Hepatic stellate cell (primary cell): ENCODE measurements at regions not wholly inside any gene's neighbourhood (a gene's known extent, or its start where the extent isn't known, plus 50 kb on each side); places are given as distances from the start of the nearest gene placed in this dataset.
A peak's percentile ranks its signal among the peaks of the same experiment; 100 is the strongest.

Experiments
- DNase-seq: peaks from one replicate; pipeline ENCODE4 v3.0.0; 2011; ENCODE audit warnings: low spot score

- DNase-seq, result no peak
Observed at GRCh38 chr11:45089676-45090499, 56.6 kb upstream of the PRDM11 start.

GRCh38 chr11:45090607-45091006, 55.8 kb upstream of the PRDM11 start:
- DNase-seq, result no peak

GRCh38 chr11:45091563-45092403, 54.7 kb upstream of the PRDM11 start:
- DNase-seq, result peak; percentile 73

- DNase-seq, result no peak
Observed at GRCh38 chr11:45092404-45092785, 54.0 kb upstream of the PRDM11 start.

- peak; percentile 50 for DNase-seq
Observed at GRCh38 chr11:45092901-45093760, 53.3 kb upstream of the PRDM11 start.

- DNase-seq, result no peak
Observed at GRCh38 chr11:45093761-45094455, 52.5 kb upstream of the PRDM11 start.

GRCh38 chr11:45094958-45095690, 51.3 kb upstream of the PRDM11 start:
- DNase-seq, result no peak

- DNase-seq, result no peak
Observed at GRCh38 chr11:45095691-45096010, 50.8 kb upstream of the PRDM11 start.

- DNase-seq, result no peak
Observed at GRCh38 chr11:45096636-45097035, 49.8 kb upstream of the PRDM11 start.
